ENCODE measurements at regions not wholly inside any gene's neighbourhood (a gene's known extent, or its start where the extent isn't known, plus 50 kb on each side); places are given as distances from the start of the nearest gene placed in this dataset.

DNA sequence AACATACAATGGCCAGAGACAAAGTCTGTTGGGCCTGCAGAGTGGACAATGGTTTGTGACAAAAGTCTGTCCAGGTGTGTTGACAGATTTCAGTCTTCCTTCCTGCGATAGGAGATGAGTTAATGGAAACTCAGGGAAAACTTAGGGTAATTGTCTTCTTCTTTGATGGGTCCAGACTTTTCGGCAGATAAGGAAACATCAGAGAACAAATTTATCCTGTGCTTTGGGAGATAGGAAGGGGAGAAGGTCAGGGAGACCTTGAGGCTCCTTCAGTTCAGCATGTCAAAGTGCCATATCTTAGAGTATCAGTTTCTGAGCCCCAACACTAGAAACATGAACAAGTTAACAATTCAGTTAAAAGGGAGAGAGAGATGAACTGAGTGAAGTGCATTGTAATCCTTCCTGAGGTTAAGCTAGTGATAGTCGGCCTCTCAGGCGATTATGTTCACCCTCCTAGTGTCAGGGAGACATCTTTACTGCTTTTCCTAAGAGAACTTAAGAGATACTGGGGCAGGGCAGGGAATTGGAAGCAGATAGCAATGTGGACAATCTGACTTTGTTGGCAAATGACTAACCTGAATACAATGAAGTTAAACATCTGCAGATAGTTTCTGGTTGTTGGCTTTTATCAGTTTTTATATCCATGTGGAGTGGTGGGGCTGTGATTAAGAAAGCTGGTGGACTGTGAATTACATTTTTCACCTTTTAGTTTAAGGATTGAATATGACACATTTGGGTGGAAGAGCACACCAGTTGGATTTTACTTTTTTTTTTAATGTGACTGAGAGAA lies 248.8 kb upstream of the FN1 start (continued):
- TF ChIP-seq, protein P1, sequence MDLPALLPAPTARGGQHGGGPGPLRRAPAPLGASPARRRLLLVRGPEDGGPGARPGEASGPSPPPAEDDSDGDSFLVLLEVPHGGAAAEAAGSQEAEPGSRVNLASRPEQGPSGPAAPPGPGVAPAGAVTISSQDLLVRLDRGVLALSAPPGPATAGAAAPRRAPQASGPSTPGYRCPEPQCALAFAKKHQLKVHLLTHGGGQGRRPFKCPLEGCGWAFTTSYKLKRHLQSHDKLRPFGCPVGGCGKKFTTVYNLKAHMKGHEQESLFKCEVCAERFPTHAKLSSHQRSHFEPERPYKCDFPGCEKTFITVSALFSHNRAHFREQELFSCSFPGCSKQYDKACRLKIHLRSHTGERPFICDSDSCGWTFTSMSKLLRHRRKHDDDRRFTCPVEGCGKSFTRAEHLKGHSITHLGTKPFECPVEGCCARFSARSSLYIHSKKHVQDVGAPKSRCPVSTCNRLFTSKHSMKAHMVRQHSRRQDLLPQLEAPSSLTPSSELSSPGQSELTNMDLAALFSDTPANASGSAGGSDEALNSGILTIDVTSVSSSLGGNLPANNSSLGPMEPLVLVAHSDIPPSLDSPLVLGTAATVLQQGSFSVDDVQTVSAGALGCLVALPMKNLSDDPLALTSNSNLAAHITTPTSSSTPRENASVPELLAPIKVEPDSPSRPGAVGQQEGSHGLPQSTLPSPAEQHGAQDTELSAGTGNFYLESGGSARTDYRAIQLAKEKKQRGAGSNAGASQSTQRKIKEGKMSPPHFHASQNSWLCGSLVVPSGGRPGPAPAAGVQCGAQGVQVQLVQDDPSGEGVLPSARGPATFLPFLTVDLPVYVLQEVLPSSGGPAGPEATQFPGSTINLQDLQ (CRISPR knock-in tag; IDR thresholded peaks at IDR 0.05), result no peak
- TF ChIP-seq TCF7 (IDR thresholded peaks at IDR 0.05; ENCODE audit: low read depth) (peak; percentile 29), ZNF746 (CRISPR knock-in tag; IDR thresholded peaks at IDR 0.05) (no peak), ASH2L (IDR thresholded peaks at IDR 0.05; ENCODE audit: insufficient read length, low read depth, low read length) (no peak), ZSCAN31 (CRISPR knock-in tag; IDR thresholded peaks at IDR 0.05; ENCODE audit: low read depth) (0 out of 2 replicates have a peak, but pooled peaks have one; percentile 39), U2AF1 (optimal IDR thresholded peaks at IDR 0.05; ENCODE audit: low read depth, low read length) (no peak), ZBTB3 (CRISPR knock-in tag; IDR thresholded peaks at IDR 0.05; ENCODE audit: borderline replicate concordance, low read depth) (0 out of 2 replicates have a peak, but pooled peaks have one; percentile 25), RFXANK (CRISPR knock-in tag; IDR thresholded peaks at IDR 0.05) (0 out of 2 replicates have a peak, but pooled peaks have one; percentile 19), MED13 (CRISPR knock-in tag; IDR thresholded peaks at IDR 0.05) (0 out of 2 replicates have a peak, but pooled peaks have one; percentile 72), NCOA1 (CRISPR knock-in tag; IDR thresholded peaks at IDR 0.05) (no peak), ZFY (CRISPR knock-in tag; IDR thresholded peaks at IDR 0.05) (0 out of 2 replicates have a peak, but pooled peaks have one; percentile 5), NCOA2 (CRISPR knock-in tag; IDR thresholded peaks at IDR 0.05) (peak; percentile 12; the same call in 1 of the 2 replicates), IKZF1 (IDR thresholded peaks at IDR 0.05) (no peak), REL (CRISPR knock-in tag; conservative IDR thresholded peaks at IDR 0.05) (no peak), THAP11 (CRISPR knock-in tag; IDR thresholded peaks at IDR 0.05) (0 out of 2 replicates have a peak, but pooled peaks have one; percentile 5), ZNF282 (IDR thresholded peaks at IDR 0.05; ENCODE audit: partially characterized antibody) (no peak), SAFB2 (CRISPR knock-in tag; IDR thresholded peaks at IDR 0.05; ENCODE audit: borderline replicate concordance, low read depth) (no peak), ZNF792 (CRISPR knock-in tag; IDR thresholded peaks at IDR 0.05) (peak; percentile 49; the same call in 1 of the 2 replicates), YEATS4 (CRISPR knock-in tag; IDR thresholded peaks at IDR 0.05; ENCODE audit: borderline replicate concordance) (peak; percentile 6; the same call in 1 of the 2 replicates), ZNF101 (CRISPR knock-in tag; IDR thresholded peaks at IDR 0.05; ENCODE audit: borderline replicate concordance, low read depth) (peak; percentile 100), HNRNPL (IDR thresholded peaks at IDR 0.05; ENCODE audit: low read depth, low read length) (no peak), ZNF660 (CRISPR knock-in tag; IDR thresholded peaks at IDR 0.05; ENCODE audit: borderline replicate concordance, low read depth) (no peak), PAWR (CRISPR knock-in tag; IDR thresholded peaks at IDR 0.05; ENCODE audit: borderline replicate concordance) (no peak)
- TF ChIP-seq, protein P2, sequence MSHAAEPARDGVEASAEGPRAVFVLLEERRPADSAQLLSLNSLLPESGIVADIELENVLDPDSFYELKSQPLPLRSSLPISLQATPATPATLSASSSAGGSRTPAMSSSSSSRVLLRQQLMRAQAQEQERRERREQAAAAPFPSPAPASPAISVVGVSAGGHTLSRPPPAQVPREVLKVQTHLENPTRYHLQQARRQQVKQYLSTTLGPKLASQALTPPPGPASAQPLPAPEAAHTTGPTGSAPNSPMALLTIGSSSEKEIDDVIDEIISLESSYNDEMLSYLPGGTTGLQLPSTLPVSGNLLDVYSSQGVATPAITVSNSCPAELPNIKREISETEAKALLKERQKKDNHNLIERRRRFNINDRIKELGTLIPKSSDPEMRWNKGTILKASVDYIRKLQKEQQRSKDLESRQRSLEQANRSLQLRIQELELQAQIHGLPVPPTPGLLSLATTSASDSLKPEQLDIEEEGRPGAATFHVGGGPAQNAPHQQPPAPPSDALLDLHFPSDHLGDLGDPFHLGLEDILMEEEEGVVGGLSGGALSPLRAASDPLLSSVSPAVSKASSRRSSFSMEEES (CRISPR knock-in tag; IDR thresholded peaks at IDR 0.05), result no peak
- TF ChIP-seq, protein P3, sequence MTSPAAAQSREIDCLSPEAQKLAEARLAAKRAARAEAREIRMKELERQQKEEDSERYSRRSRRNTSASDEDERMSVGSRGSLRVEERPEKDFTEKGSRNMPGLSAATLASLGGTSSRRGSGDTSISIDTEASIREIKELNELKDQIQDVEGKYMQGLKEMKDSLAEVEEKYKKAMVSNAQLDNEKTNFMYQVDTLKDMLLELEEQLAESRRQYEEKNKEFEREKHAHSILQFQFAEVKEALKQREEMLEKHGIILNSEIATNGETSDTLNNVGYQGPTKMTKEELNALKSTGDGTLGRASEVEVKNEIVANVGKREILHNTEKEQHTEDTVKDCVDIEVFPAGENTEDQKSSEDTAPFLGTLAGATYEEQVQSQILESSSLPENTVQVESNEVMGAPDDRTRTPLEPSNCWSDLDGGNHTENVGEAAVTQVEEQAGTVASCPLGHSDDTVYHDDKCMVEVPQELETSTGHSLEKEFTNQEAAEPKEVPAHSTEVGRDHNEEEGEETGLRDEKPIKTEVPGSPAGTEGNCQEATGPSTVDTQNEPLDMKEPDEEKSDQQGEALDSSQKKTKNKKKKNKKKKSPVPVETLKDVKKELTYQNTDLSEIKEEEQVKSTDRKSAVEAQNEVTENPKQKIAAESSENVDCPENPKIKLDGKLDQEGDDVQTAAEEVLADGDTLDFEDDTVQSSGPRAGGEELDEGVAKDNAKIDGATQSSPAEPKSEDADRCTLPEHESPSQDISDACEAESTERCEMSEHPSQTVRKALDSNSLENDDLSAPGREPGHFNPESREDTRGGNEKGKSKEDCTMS (CRISPR knock-in tag; conservative IDR thresholded peaks at IDR 0.05), result 0 out of 2 replicates have a peak, but pooled peaks have one; percentile 15

Data from HepG2 (cell line).